ENCODE measurements at regions not wholly inside any gene's neighbourhood (a gene's known extent, or its start where the extent isn't known, plus 50 kb on each side); places are given as distances from the start of the nearest gene placed in this dataset.

DNA sequence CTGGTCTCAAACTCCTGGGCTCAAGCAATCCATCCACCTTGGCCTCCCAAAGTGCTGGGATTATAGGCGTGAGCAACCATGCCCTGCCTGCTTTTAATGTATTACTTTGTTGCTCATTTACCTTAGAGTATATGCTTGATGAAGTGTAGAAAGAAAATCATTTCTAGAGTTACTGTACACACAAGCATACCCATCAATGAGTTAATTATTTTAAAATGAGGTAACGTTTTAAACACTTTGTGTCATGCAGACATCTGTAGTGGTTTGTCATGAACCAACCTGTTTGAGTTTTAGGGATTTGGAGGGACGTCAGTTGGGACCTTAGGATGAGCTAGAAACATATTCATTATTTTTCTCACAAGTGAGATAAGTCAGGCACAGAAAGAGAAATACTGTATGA lies 332.4 kb upstream of the IGF1R start:
- no peaks in the 10 kb centered on the region for H3K79me2 ChIP-seq (ENCODE audit: insufficient read depth, low read length)
- no peaks in the 10 kb centered on the region for H3K27me3 ChIP-seq (ENCODE audit: low read length)
- no peak overlapping the region for H3K9ac ChIP-seq (ENCODE audit: low read length)
- no peak overlapping the region for H3K4me2 ChIP-seq (ENCODE audit: low read depth, low read length, poor library complexity, severe bottlenecking)
- no peak for TF ChIP-seq EZH2phosphoT487 (conservative IDR thresholded peaks at IDR 0.05; ENCODE audit: low read length)
- TF ChIP-seq, protein P1, sequence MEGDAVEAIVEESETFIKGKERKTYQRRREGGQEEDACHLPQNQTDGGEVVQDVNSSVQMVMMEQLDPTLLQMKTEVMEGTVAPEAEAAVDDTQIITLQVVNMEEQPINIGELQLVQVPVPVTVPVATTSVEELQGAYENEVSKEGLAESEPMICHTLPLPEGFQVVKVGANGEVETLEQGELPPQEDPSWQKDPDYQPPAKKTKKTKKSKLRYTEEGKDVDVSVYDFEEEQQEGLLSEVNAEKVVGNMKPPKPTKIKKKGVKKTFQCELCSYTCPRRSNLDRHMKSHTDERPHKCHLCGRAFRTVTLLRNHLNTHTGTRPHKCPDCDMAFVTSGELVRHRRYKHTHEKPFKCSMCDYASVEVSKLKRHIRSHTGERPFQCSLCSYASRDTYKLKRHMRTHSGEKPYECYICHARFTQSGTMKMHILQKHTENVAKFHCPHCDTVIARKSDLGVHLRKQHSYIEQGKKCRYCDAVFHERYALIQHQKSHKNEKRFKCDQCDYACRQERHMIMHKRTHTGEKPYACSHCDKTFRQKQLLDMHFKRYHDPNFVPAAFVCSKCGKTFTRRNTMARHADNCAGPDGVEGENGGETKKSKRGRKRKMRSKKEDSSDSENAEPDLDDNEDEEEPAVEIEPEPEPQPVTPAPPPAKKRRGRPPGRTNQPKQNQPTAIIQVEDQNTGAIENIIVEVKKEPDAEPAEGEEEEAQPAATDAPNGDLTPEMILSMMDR (IDR thresholded peaks at IDR 0.05; ENCODE audit: insufficient read depth, low read length, poor library complexity, severe bottlenecking) = no peak
- H3K36me3 ChIP-seq (ENCODE audit: low read length) = no peaks in the 10 kb centered on the region
- H3K4me3 ChIP-seq (ENCODE audit: insufficient read depth, low read length, poor library complexity, severe bottlenecking) = no peak overlapping the region
- no peaks in the 10 kb centered on the region for H4K20me1 ChIP-seq (ENCODE audit: low read depth, low read length)
- H3K9me3 ChIP-seq (ENCODE audit: insufficient read depth, low read length) = no peaks in the 10 kb centered on the region
- H2AFZ ChIP-seq (ENCODE audit: low read depth, low read length, severe bottlenecking) = no peak overlapping the region
- no peak overlapping the region for H3K27ac ChIP-seq (ENCODE audit: low read depth, low read length)
- no peaks in the 10 kb centered on the region for H3F3A ChIP-seq (ENCODE audit: insufficient read depth)
- H3K9me2 ChIP-seq (replicated peaks; ENCODE audit: insufficient read depth, low read length) = no peaks in the 10 kb centered on the region

DNA sequence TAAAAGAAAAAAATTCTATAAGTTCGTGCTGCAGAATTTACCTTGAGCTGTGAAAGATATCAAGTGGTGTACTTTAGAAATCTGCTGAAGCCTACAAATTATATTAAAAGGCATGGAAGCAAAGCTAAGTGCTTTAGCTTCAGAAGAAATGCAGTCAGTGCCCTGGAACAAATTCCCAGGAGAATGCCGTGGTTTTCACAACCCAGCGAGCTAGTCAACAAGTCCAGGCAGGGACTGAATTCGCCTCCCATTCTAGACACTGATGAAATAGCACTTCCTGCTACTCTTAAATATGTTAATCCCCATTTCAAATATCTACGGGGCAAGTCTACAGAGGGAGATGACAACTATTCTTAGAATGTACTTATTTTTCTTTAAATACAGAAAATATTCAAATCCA lies 326.4 kb upstream of the IGF1R start:
- H3F3A ChIP-seq (ENCODE audit: insufficient read depth) = no peaks in the 10 kb centered on the region
- no peaks in the 10 kb centered on the region for H3K36me3 ChIP-seq (ENCODE audit: low read length)
- no peaks in the 10 kb centered on the region for H3K9me2 ChIP-seq (replicated peaks; ENCODE audit: insufficient read depth, low read length)
- H3K27ac ChIP-seq (ENCODE audit: low read depth, low read length) = no peak overlapping the region
- no peaks in the 10 kb centered on the region for H4K20me1 ChIP-seq (ENCODE audit: low read depth, low read length)
- H3K27me3 ChIP-seq (ENCODE audit: low read length) = no peaks in the 10 kb centered on the region
- no peak overlapping the region for H3K4me2 ChIP-seq (ENCODE audit: low read depth, low read length, poor library complexity, severe bottlenecking)
- H2AFZ ChIP-seq (ENCODE audit: low read depth, low read length, severe bottlenecking) = no peak overlapping the region
- H3K4me3 ChIP-seq (ENCODE audit: insufficient read depth, low read length, poor library complexity, severe bottlenecking) = no peak overlapping the region
- no peak for TF ChIP-seq EZH2phosphoT487 (conservative IDR thresholded peaks at IDR 0.05; ENCODE audit: low read length)
- TF ChIP-seq, protein P1 (IDR thresholded peaks at IDR 0.05; ENCODE audit: insufficient read depth, low read length, poor library complexity, severe bottlenecking) = no peak
- H3K9ac ChIP-seq (ENCODE audit: low read length) = no peak overlapping the region
- H3K9me3 ChIP-seq (ENCODE audit: insufficient read depth, low read length) = no peaks in the 10 kb centered on the region
- no peaks in the 10 kb centered on the region for H3K79me2 ChIP-seq (ENCODE audit: insufficient read depth, low read length)

DNA sequence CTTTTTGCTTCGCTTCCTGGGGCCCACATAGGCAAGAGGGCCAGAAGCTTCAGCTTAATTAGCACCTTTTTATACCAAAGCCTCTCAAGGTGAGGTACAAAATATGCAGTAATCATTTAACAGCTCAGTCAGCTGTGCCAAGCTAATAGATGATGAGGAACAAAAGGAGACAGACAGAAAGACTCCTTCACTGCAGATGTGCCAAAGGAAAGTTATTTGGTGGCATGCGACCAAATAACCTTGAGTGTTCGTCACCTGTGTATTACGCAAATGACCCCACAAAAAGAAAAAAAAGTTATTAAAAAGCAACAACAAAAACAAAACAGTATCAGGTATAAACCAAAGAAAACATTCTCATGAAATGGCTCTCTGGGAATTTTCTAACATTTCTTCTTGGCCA lies 325.8 kb upstream of the IGF1R start:
- no peaks in the 10 kb centered on the region for H3K79me2 ChIP-seq (ENCODE audit: insufficient read depth, low read length)
- no peak overlapping the region for H3K27ac ChIP-seq (ENCODE audit: low read depth, low read length)
- no peaks in the 10 kb centered on the region for H3K9me3 ChIP-seq (ENCODE audit: insufficient read depth, low read length)
- H3F3A ChIP-seq (ENCODE audit: insufficient read depth) = no peaks in the 10 kb centered on the region
- H2AFZ ChIP-seq (ENCODE audit: low read depth, low read length, severe bottlenecking) = no peak overlapping the region
- TF ChIP-seq, protein P1 (IDR thresholded peaks at IDR 0.05; ENCODE audit: insufficient read depth, low read length, poor library complexity, severe bottlenecking) = no peak
- TF ChIP-seq EZH2phosphoT487 (conservative IDR thresholded peaks at IDR 0.05; ENCODE audit: low read length) = no peak
- H3K9me2 ChIP-seq (replicated peaks; ENCODE audit: insufficient read depth, low read length) = no peaks in the 10 kb centered on the region
- H3K4me3 ChIP-seq (ENCODE audit: insufficient read depth, low read length, poor library complexity, severe bottlenecking) = no peak overlapping the region
- no peak overlapping the region for H3K9ac ChIP-seq (ENCODE audit: low read length)
- H3K27me3 ChIP-seq (ENCODE audit: low read length) = no peaks in the 10 kb centered on the region
- H4K20me1 ChIP-seq (ENCODE audit: low read depth, low read length) = no peaks in the 10 kb centered on the region
- no peak overlapping the region for H3K4me2 ChIP-seq (ENCODE audit: low read depth, low read length, poor library complexity, severe bottlenecking)
- H3K36me3 ChIP-seq (ENCODE audit: low read length) = no peaks in the 10 kb centered on the region
